LNCaP clone FGC (cell line): ENCODE measurements at regions not wholly inside any gene's neighbourhood (a gene's known extent, or its start where the extent isn't known, plus 50 kb on each side); places are given as distances from the start of the nearest gene placed in this dataset.

Experiments
- DNase-seq: peaks from one replicate; pipeline ENCODE4 v3.0.0-alpha.2; 2011; ENCODE audit warnings: low read depth
- H3K4me3 ChIP-seq: 2 replicates; pipeline ENCODE4 v1.5.1; 2011; ENCODE audit warnings: mild to moderate bottlenecking, low read depth, low read length, control low read depth
- CTCF ChIP-seq: IDR thresholded peaks from 2 replicates; pipeline ENCODE4 v1.5.1; 2012; ENCODE audit warnings: mild to moderate bottlenecking; ENCODE audit not compliant: control insufficient read depth, insufficient read depth; ENCODE audit errors: extremely low read depth

GRCh38 chr19:31519908-31520307 lies 170.7 kb upstream of the TSHZ3 start:
- no peak overlapping the region for H3K4me3 ChIP-seq
- TF ChIP-seq CTCF = no peak
- DNase-seq = no peak

GRCh38 chr19:31520633-31521032 lies 171.4 kb upstream of the TSHZ3 start:
- TF ChIP-seq CTCF = no peak

GRCh38 chr19:31525610-31526147 lies 176.4 kb upstream of the TSHZ3 start:
- no peak for TF ChIP-seq CTCF
- no peak for DNase-seq
- H3K4me3 ChIP-seq = no peak overlapping the region

More at GRCh38 chr19:31520633-31521032, 171.4 kb upstream of the TSHZ3 start:
- no peak for DNase-seq
- H3K4me3 ChIP-seq = no peak overlapping the region

GRCh38 chr19:31527443-31527842 lies 178.2 kb upstream of the TSHZ3 start:
- no peak for TF ChIP-seq CTCF
- no peak overlapping the region for H3K4me3 ChIP-seq
- no peak for DNase-seq

- DNase-seq = no peak
- no peak overlapping the region for H3K4me3 ChIP-seq
- TF ChIP-seq CTCF = no peak
Measured at GRCh38 chr19:31528261-31528660, 179.0 kb upstream of the TSHZ3 start.

- no peak for TF ChIP-seq CTCF
- no peak for DNase-seq
- no peak overlapping the region for H3K4me3 ChIP-seq
Measured at GRCh38 chr19:31529121-31529520, 179.9 kb upstream of the TSHZ3 start.

GRCh38 chr19:31530781-31531180 lies 181.5 kb upstream of the TSHZ3 start:
- no peak overlapping the region for H3K4me3 ChIP-seq
- DNase-seq = no peak
- TF ChIP-seq CTCF = no peak
